Gastrocnemius medialis (tissue), 4 donors: ENCODE measurements at regions not wholly inside any gene's neighbourhood (a gene's known extent, or its start where the extent isn't known, plus 50 kb on each side); places are given as distances from the start of the nearest gene placed in this dataset.

Experiments used
- POLR2A ChIP-seq, 2 donors: fragments of 450-650 bp; IDR thresholded peaks; one replicate each; pipeline ENCODE4 v1.6.1; 2017; ENCODE audit warnings: antibody characterized with exemption in 2 of 2, mild to moderate bottlenecking in 2 of 2, moderate library complexity in 2 of 2
- TF ChIP-seq, protein P1 (sequence below), 5 experiments: fragments of 450-650 bp in 3 of 5; fragments of 200-600 bp in 2 of 5; sonication (generic) in 2 of 5; IDR thresholded peaks in 4 of 5; conservative IDR thresholded peaks in 1 of 5; 1 replicate in 4 of 5; 2 replicates in 1 of 5; pipeline ENCODE4 v1.5.1; 2016 to 2019; ENCODE audit warnings: antibody characterized with exemption in 5 of 5, mild to moderate bottlenecking in 3 of 5, moderate library complexity in 3 of 5

DNA sequence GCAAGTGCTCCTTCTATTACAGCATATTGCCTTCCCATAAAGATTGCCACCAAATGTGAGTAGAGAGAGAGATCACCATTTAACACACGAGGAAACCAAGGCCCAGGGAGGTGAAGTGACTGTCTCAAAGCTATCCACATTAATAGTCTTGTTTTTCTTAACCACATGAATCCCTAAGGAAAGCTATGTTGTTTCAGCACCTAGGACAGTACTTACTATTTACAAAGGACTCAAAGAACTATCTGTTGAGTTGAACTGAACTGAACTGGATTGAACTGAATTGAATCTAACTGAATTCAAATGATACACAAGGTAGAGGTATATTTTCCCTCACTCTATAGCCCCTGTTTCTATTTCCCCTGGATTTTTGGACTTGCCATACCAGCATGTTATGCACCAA is 430.4 kb downstream of the CAAP1 start:
- TF ChIP-seq, protein P1, sequence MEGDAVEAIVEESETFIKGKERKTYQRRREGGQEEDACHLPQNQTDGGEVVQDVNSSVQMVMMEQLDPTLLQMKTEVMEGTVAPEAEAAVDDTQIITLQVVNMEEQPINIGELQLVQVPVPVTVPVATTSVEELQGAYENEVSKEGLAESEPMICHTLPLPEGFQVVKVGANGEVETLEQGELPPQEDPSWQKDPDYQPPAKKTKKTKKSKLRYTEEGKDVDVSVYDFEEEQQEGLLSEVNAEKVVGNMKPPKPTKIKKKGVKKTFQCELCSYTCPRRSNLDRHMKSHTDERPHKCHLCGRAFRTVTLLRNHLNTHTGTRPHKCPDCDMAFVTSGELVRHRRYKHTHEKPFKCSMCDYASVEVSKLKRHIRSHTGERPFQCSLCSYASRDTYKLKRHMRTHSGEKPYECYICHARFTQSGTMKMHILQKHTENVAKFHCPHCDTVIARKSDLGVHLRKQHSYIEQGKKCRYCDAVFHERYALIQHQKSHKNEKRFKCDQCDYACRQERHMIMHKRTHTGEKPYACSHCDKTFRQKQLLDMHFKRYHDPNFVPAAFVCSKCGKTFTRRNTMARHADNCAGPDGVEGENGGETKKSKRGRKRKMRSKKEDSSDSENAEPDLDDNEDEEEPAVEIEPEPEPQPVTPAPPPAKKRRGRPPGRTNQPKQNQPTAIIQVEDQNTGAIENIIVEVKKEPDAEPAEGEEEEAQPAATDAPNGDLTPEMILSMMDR (IDR thresholded peaks at IDR 0.05 in 4 of 5, conservative IDR thresholded peaks at IDR 0.05 in 1 of 5), result no peak
- no peak for TF ChIP-seq POLR2A (IDR thresholded peaks at IDR 0.05)
